GM23248 (cell line): ENCODE measurements at regions not wholly inside any gene's neighbourhood (a gene's known extent, or its start where the extent isn't known, plus 50 kb on each side); places are given as distances from the start of the nearest gene placed in this dataset.

Source experiments
- DNase-seq: peaks from one replicate; pipeline ENCODE4 v3.0.0-alpha.2; 2015
- H2AFZ ChIP-seq: fragments of 200-600 bp; sonication (generic); 2 replicates; pipeline ENCODE4 v1.6.1; 2016; ENCODE audit warnings: antibody characterized with exemption
- H3F3A ChIP-seq: fragments of 200-600 bp; sonication (generic); 2 replicates; pipeline ENCODE4 v1.6.1; 2016; ENCODE audit warnings: mild to moderate bottlenecking, antibody characterized with exemption, mixed run types; ENCODE audit not compliant: insufficient read depth
- H3K27ac ChIP-seq: fragments of 200-600 bp; sonication (generic); 2 replicates; pipeline ENCODE4 v1.5.1; 2016; ENCODE audit warnings: mild to moderate bottlenecking
- H3K27me3 ChIP-seq: fragments of 200-600 bp; sonication (generic); replicated peaks from 2 replicates; pipeline ENCODE4 v1.6.1; 2016; ENCODE audit warnings: mild to moderate bottlenecking; ENCODE audit not compliant: insufficient read depth
- H3K36me3 ChIP-seq: fragments of 200-600 bp; sonication (generic); 2 replicates; pipeline ENCODE4 v1.6.1; 2016; ENCODE audit warnings: low read depth, mild to moderate bottlenecking
- H3K4me1 ChIP-seq: fragments of 200-600 bp; sonication (generic); 2 replicates; pipeline ENCODE4 v1.6.1; 2016; ENCODE audit warnings: mild to moderate bottlenecking; ENCODE audit not compliant: insufficient read depth
- H3K4me2 ChIP-seq: fragments of 200-600 bp; sonication (generic); one replicate; pipeline ENCODE4 v1.6.1; 2016; ENCODE audit warnings: mild to moderate bottlenecking; ENCODE audit not compliant: unreplicated experiment
- H3K4me3 ChIP-seq: fragments of 200-600 bp; sonication (generic); 2 replicates; pipeline ENCODE4 v1.5.1; 2016; ENCODE audit warnings: mild to moderate bottlenecking
- H3K79me2 ChIP-seq: fragments of 200-600 bp; sonication (generic); 2 replicates; pipeline ENCODE4 v1.6.1; 2016; ENCODE audit warnings: mild to moderate bottlenecking; ENCODE audit not compliant: insufficient read depth
- H3K9ac ChIP-seq: fragments of 200-600 bp; sonication (generic); 2 replicates; pipeline ENCODE4 v1.6.1; 2016; ENCODE audit warnings: mild to moderate bottlenecking
- H3K9me2 ChIP-seq: fragments of 200-600 bp; sonication (generic); 2 replicates; pipeline ENCODE4 v1.6.1; 2016; ENCODE audit warnings: mixed run types, mild to moderate bottlenecking, moderate library complexity; ENCODE audit not compliant: insufficient read depth
- H3K9me3 ChIP-seq: fragments of 200-600 bp; sonication (generic); one replicate; pipeline ENCODE4 v1.6.1; 2017; ENCODE audit warnings: low read depth
- H4K20me1 ChIP-seq: fragments of 200-600 bp; sonication (generic); 2 replicates; pipeline ENCODE4 v1.6.0; 2016; ENCODE audit not compliant: insufficient read depth
- EZH2 ChIP-seq: fragments of 200-600 bp; sonication (generic); IDR thresholded peaks from 2 replicates; pipeline ENCODE4 v1.6.1; 2018; ENCODE audit warnings: antibody characterized with exemption, mild to moderate bottlenecking; ENCODE audit not compliant: insufficient read depth, poor library complexity, severe bottlenecking
- EZH2phosphoT487 ChIP-seq: fragments of 200-600 bp; sonication (generic); IDR thresholded peaks from 2 replicates; pipeline ENCODE4 v1.6.1; 2018; ENCODE audit warnings: antibody characterized with exemption, moderate library complexity, mild to moderate bottlenecking, low read depth; ENCODE audit not compliant: insufficient read depth
- WGBS, 2 experiments: methylation state at CpG; one replicate each; pipeline ENCODE4 v1.1.6; 2015 to 2017; ENCODE audit warnings: low lambda C conversion rate in 2 of 2, low coverage in 1 of 2; ENCODE audit errors: missing lambda C conversion rate in 2 of 2; 5-methylcytosine and 5-hydroxymethylcytosine counted together
- in situ Hi-C: fragments of 300-500 bp; cut with MboI; formaldehyde crosslinking; loops from 2 replicates; pipeline ENCODE4 v1.15.0; 2020

DNA sequence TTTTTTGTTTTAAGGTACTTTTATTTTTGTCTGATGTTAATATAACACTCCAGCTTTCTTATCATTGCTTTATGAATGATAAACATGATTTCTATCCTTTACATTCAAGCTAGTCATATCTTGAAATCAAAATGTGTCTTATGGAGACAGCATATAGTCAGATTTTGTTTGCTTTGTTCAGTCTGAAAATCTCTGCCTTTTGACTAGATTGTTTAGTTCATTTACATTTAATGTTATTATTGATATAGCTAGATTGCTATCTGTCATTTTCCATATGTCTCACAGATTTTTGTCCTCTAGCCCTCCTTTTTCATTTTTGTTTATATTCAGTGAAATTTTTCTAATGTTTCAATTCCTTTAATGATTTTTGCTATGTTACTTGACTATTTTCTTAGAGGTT lies 332.8 kb downstream of the SMOC2 start:
- Histone ChIP-seq H3K4me1 (no peaks in the 10 kb centered on the region), H4K20me1 (no peaks in the 10 kb centered on the region), H3K4me3 (no peak overlapping the region), H3K9ac (no peak overlapping the region), H3F3A (no peaks in the 10 kb centered on the region), H2AFZ (no peak overlapping the region), H3K27ac (no peak overlapping the region), H3K4me2 (no peak overlapping the region), H3K27me3 (no peaks in the 10 kb centered on the region), H3K9me3 (peaks cover 6% of the 10 kb centered on the region), H3K36me3 (no peaks in the 10 kb centered on the region), H3K9me2 (no peaks in the 10 kb centered on the region; the same call in 1 of the 2 replicates), H3K79me2 (no peaks in the 10 kb centered on the region)
- TF ChIP-seq EZH2, result no peak
- no peak for TF ChIP-seq EZH2phosphoT487
- in situ Hi-C loops, result no loop called here
- no peak for DNase-seq

DNA sequence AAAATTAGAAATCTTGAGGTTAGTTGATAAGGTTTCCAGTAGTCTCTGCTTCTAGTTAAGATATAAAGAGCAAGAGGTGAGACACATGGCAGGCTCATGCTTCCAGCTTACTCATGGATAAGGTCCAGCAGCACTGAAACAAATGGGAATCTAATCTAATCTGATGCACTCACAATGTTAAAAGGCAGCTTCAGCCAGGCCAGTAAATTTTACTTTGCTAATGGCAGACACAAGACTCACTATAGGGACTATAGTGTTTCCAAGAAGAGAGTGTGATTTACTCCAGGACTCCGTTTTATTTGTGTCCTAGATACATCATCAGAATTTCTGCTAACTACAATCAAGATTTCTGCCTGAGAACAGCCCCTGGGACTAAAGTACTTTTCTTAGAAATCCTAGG lies 324.8 kb downstream of the SMOC2 start:
- Histone ChIP-seq H3K9me3 (no peaks in the 10 kb centered on the region), H4K20me1 (no peaks in the 10 kb centered on the region), H3K4me2 (no peak overlapping the region), H2AFZ (no peak overlapping the region), H3K79me2 (no peaks in the 10 kb centered on the region), H3K9ac (no peak overlapping the region), H3K36me3 (no peaks in the 10 kb centered on the region), H3K9me2 (no peaks in the 10 kb centered on the region), H3K27ac (no peak overlapping the region), H3K4me3 (no peak overlapping the region), H3F3A (no peaks in the 10 kb centered on the region), H3K4me1 (no peaks in the 10 kb centered on the region), H3K27me3 (no peaks in the 10 kb centered on the region)
- no peak for DNase-seq
- TF ChIP-seq EZH2 (no peak), EZH2phosphoT487 (no peak)
- 5 to 8% methylated on average over 1 of the region's 1 CpG for WGBS, 2 experiments
- in situ Hi-C loops, result no loop called here

DNA sequence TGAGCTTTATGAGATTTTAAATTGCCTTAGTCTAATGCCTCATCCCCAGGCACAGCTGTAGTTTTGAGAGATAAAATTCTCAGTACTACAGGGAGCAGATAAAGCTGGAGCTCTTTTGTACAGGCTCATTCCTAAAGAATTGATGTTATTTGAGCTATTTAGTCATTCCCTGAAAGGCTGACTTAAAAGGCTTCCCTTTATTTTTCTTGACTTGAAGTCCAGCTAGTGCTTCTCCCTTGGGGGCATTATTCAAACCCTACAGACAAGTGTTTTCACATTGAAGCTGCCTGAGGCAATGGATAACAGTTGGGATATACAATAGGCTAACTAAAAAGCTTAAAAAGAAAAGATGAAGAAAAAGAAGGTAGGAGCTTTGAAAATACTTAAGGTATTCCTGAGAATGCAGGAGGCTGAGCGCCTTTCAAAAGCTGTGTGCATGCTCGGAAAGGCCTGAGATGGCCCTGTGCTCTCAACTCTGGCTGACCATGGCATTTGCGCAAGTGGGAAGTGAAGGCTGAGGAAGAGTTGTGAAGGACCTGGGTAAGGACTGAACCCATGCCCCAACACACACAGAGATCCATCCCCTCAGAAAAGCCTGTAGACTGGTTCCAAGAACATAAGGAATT lies 315.1 kb downstream of the SMOC2 start:
- DNase-seq, result no peak

DNA sequence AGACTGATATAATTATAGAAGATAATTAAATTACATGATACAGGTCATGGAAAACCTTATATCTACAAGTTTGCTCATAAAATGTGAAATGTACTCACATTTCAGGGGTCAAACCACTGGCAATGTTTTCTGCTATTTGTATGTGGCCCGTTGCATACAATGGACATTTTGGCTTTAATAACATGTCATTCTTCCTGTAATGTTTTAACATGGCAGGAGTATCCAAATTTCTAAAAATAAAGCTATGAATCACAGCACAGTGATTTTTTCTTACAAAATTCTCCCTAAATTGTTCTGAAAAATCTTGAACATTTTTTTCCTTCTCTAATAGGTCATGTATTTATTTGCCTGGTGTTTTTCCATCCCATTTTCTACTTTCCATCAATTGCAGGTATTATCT lies 305.7 kb downstream of the SMOC2 start:
- no peak overlapping the region for H3K9ac ChIP-seq
- no peak overlapping the region for H3K4me3 ChIP-seq
- H3K27me3 ChIP-seq, result no peaks in the 10 kb centered on the region
- H3K9me2 ChIP-seq, result no peaks in the 10 kb centered on the region
- no peak for DNase-seq
- H3K4me1 ChIP-seq, result no peaks in the 10 kb centered on the region
- no peaks in the 10 kb centered on the region for H3K9me3 ChIP-seq
- H3K27ac ChIP-seq, result no peak overlapping the region
- H3K79me2 ChIP-seq, result no peaks in the 10 kb centered on the region
- H4K20me1 ChIP-seq, result no peaks in the 10 kb centered on the region
- H3F3A ChIP-seq, result no peaks in the 10 kb centered on the region
- in situ Hi-C loops, result no loop called here
- no peaks in the 10 kb centered on the region for H3K36me3 ChIP-seq
- no peak overlapping the region for H3K4me2 ChIP-seq
- WGBS, 2 experiments, result 0 to 5% methylated on average over 1 of the region's 1 CpG
- TF ChIP-seq EZH2, result no peak
- no peak for TF ChIP-seq EZH2phosphoT487
- H2AFZ ChIP-seq, result no peak overlapping the region

More for the DNA sequence above, 315.1 kb downstream of the SMOC2 start:
- Histone ChIP-seq H3K36me3 (no peaks in the 10 kb centered on the region), H3K4me1 (no peaks in the 10 kb centered on the region), H3K9me2 (no peaks in the 10 kb centered on the region), H3K27me3 (no peaks in the 10 kb centered on the region), H3K9ac (no peak overlapping the region), H2AFZ (no peak overlapping the region), H3K79me2 (no peaks in the 10 kb centered on the region), H3K9me3 (no peaks in the 10 kb centered on the region), H3K4me2 (no peak overlapping the region), H3K4me3 (no peak overlapping the region), H3K27ac (no peak overlapping the region), H4K20me1 (no peaks in the 10 kb centered on the region), H3F3A (no peaks in the 10 kb centered on the region)
- 30 to 39% methylated on average over 3 of the region's 3 CpGs for WGBS, 2 experiments
- TF ChIP-seq EZH2 (no peak), EZH2phosphoT487 (no peak)
- in situ Hi-C loops, result no loop called here

DNA sequence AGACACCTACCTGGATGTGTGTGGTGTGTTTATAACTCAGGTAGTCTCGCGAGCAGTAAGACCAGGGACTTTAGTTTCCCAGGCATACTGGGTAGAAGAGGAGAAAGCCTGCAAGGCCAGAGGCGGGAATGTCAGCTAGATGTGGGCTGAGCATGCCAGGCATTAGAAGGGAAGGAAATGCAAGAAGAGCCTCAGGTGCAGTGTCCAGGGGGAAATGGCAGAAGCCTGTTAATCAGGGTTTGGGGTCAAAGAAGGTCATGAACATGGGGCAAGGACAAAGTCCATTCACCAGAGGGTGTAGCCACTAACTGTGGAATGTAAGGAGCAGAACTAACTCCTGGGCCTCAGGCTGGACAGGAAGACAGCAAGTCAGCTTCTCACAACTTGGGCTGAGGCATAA lies 305.0 kb downstream of the SMOC2 start:
- H3K9me3 ChIP-seq, result no peaks in the 10 kb centered on the region
- H4K20me1 ChIP-seq, result no peaks in the 10 kb centered on the region
- no peaks in the 10 kb centered on the region for H3K9me2 ChIP-seq
- 47 to 58% methylated on average over 3 of the region's 3 CpGs for WGBS, 2 experiments
- H3K4me2 ChIP-seq, result no peak overlapping the region
- H3K27me3 ChIP-seq, result no peaks in the 10 kb centered on the region
- no peak overlapping the region for H3K4me3 ChIP-seq
- H3F3A ChIP-seq, result no peaks in the 10 kb centered on the region
- no peak for TF ChIP-seq EZH2phosphoT487
- TF ChIP-seq EZH2, result no peak
- DNase-seq, result no peak
- no peaks in the 10 kb centered on the region for H3K36me3 ChIP-seq
- no peak overlapping the region for H2AFZ ChIP-seq
- no peak overlapping the region for H3K9ac ChIP-seq
- H3K27ac ChIP-seq, result no peak overlapping the region
- no peaks in the 10 kb centered on the region for H3K4me1 ChIP-seq
- no peaks in the 10 kb centered on the region for H3K79me2 ChIP-seq
- in situ Hi-C loops, result no loop called here
